NCI-H2196 (cell line): ENCODE measurements at regions not wholly inside any gene's neighbourhood (a gene's known extent, or its start where the extent isn't known, plus 50 kb on each side); places are given as distances from the start of the nearest gene placed in this dataset.

ENCODE experiments used
- DNase-seq: peaks from one replicate; lab custom pipeline; 2025; ENCODE audit not compliant: unreplicated experiment; lab: John Stamatoyannopoulos, UW

DNA sequence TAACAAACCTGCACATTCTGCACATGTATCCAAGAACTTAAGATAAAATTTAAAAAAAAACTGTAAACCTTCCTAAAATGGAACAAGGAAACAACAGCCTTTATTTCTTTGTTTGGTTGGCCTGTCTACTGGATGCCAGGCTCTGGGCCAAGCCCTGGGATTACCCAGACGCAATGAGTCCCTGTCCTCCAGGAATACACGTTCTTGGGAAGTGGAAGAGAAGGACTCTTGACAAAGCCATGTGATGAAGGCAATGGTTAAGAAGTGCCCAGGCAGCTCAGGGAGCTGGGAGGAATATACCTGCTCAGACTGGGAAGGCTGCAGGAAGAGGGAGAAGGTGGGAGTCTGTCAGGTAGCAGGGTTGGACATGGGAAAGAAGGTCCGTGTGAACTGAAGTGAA, 115.4 kb downstream of the AXIN2 start:
- DNase-seq = no peak

DNA sequence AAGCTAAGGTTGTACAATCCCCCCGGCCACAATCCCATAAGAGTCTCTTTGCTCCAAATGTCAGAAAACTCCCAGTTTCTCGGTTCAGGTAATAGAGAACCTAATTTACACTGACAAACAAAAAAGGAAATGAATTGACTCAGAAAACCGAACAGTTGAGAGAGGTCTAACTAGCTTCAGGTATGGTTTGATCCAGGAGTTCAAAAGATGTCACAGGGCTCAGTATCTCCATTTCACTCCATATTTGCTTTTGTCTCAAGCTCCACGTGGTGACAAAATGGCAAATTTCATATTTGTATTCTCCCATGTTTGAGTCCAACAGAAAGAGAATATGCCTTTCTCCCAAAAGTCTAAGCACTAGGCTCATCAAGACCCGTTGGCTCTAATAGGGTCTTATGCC, 117.4 kb downstream of the AXIN2 start:
- DNase-seq = no peak

DNA sequence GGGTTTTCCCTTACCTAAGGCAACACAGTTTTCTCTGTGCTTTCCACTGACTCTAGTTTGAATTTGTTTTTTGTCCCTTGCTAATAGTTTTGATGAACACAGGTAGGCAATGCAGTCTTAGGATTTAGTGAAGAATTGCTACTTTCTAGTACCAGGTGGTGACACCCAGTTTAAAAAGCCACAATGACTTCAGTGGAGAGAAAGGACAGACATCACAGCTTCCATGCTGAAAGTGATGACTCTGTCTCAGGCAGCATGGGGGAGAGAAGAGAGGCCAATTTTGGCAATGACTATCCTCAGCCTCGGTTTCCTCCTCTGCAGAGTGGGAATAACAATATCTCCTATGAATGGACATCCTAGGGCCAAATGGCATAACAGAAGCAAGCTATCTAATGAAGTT, 118.8 kb downstream of the AXIN2 start:
- no peak for DNase-seq

- no peak for DNase-seq
Observed at GRCh38 chr17:65442250-65442649, 119.2 kb downstream of the AXIN2 start.

DNA sequence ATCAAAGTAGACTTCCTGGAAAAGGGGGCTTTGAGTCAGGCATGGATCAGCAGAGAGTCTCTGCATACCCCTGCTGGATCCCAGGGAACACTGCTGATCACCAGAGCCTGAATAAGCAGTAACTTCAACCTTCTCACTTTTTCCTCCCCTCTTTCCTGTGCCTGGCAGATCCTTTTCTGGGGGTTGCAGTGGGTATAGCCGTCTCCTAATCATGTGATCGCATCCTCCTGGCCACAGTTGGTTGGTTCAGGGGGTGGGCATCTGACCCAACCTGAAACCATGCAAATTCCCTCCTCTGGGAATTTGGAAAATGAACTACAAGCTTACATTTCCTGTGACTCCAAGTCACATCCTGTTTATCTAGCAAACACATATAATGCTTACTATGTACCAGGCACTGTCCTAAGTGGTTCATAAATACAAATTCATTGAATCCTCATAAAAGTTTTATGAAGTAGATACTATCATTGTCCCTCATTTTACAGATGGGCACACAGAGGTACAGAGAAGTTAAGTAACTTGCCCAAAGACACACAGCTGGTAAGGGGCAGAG, 120.3 kb downstream of the AXIN2 start:
- DNase-seq = no peak

- no peak for DNase-seq
Observed at GRCh38 chr17:65438708-65439294, 122.6 kb downstream of the AXIN2 start.

- no peak for DNase-seq
Observed at GRCh38 chr17:65438173-65438572, 123.3 kb downstream of the AXIN2 start.

GRCh38 chr17:65436871-65437270, 124.6 kb downstream of the AXIN2 start:
- no peak for DNase-seq

DNA sequence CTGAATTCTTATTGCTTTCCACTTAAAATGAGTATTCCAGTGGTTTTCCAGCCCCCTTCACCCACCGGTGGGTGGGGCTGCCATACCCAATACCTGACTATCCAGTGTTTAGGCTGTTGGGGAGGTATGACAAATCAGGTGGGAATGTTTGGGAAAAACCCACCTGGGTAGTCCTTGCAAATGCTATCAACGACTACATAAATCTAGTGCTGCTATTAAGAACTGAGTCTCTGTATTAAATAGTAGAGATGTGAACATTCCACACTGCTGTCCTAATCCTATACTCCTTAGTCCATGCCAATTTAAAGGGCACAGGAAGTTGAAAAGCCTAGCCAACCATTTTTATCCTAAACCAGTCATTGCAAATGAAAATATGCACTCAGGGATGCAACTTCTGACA, 126.6 kb downstream of the AXIN2 start:
- no peak for DNase-seq

DNA sequence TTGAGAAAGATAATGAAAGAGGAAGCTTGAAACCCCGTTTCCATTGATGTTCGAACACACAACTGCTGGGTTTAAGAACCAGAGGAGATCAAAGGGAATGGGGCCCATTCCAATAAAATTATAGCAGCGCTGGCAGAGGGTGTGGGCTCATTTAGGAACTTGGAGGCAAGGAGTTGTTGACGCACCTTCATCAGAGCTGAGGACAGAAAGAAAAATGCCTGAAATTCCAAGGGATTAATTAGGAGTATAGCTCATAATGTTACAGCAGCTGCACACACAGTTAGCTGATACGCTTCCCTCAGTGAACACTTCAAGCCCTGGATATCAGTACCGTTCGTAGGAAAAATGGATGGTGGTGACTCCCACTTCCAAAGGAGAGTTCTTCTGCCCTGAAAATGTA, 127.2 kb downstream of the AXIN2 start:
- no peak for DNase-seq

DNA sequence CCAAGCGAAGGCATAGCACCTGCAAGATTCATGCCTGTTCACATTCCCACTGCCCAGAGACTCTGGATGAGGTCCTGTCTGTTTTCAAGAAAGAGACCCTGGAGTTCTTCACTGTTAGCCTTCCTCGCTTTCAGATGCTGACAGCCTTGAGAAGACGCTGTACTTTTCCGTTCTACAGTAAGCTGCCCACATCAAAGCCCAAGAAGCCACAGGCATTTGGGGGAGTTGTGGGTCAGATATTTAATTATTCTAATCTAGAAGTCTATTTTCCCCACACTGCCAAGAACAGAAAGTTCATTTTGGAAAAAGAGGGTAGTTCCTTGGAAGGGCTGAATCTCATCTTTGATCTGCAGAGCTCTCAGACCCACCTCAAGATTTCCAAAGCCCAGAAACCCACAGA, 127.9 kb downstream of the AXIN2 start:
- DNase-seq = no peak

- DNase-seq = no peak
Observed at GRCh38 chr17:65433157-65433556, 128.3 kb downstream of the AXIN2 start.

- no peak for DNase-seq
Observed at GRCh38 chr17:65431116-65431515, 130.3 kb downstream of the AXIN2 start.

- no peak for DNase-seq
Observed at GRCh38 chr17:65430209-65430833, 131.1 kb downstream of the AXIN2 start.

DNA sequence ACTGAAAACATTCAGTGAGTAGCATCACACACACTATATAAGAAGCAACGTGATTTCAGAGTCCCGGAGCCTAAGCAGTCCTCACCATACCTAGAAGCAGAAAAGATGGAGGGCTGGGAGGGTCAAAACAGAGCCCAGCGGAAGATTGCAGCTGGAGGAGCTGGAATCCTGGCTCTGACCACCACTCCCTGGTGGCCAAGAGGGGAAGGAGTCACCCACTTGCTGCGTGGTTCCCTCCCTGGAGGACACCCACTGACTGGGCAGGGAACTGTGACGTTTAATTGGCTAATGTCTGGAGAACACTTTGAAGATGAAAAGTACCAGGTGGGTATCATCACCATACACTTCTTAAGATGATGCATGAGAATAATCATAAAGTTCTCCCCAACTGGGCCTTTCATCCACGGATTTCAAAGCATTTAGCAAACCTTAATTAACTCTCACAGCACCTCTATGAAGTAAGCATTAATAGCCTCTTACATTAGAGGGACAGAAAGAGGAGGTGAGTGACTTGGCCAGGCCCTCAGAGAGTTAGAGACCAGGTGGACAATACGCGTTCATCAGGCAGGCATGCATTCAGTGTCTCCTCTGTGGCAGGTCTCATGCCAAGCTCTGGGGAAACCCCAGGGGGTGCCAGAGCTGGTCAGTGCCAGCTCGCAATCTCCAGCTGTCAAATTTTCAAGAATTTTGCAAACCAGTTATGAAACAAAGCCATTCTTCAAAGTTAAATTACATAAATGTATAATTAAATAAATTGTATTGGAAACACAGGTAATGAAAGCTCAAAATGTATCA, 137.9 kb downstream of the AXIN2 start:
- DNase-seq = no peak

- DNase-seq = no peak
Observed at GRCh38 chr17:65418622-65419021, 142.8 kb downstream of the AXIN2 start.

DNA sequence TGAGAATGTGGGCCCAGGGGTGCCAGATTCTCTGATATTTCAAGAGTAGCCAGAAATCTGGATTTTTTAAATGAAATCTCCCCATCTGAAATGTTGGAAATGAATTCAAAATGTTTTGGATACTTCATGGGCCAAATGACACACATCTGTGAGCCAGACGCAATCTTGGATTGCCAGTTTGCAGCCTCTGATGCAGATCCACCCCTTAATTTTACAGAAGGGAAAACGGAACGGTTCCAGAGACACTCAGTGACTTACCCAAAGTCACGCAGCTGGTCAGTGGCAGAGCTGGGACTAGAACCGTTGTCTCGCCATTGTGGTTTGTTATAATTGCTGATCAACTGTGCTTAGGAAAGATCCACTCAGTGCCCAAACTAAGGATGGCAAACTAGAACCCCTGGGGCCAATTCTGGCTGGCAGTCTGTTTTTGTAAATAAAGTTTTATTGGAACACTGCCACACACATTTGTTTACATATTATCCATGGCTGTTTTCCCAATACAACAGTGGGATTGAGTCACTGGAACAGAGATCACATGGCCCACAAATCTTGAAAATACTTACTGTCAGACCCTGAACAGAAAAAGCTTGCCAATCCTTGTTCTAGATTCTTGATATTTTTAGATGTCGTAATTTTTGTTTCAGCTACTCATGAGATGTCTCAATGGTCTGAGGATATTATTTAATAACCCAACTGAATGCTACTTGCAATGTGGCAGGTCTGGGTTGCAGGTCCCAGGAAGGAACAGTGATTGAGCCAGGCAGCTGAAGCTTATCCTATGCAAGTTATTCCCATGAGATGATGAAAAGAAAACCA, 143.8 kb downstream of the AXIN2 start:
- DNase-seq = no peak

GRCh38 chr17:65415991-65416390, 145.5 kb downstream of the AXIN2 start:
- no peak for DNase-seq

DNA sequence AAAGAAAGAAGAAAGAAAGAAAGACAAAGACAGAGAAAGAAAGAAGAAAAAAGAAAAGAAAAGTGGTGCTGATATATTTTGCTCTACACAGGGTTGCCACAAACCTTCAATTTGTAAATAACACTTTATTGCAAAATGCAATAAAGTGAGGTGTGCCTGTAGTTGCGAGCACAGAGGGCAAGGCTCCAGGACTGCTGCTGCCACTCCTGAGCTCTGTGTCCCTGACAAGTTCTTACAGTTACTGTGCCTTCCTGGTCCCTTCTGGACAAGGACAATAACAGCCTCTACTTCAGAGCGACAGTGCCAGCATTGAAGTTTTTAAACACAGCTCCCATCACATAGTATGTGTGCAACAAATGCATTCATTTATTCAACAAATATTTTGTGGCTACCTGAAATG, 148.1 kb downstream of the AXIN2 start:
- DNase-seq = no peak

DNA sequence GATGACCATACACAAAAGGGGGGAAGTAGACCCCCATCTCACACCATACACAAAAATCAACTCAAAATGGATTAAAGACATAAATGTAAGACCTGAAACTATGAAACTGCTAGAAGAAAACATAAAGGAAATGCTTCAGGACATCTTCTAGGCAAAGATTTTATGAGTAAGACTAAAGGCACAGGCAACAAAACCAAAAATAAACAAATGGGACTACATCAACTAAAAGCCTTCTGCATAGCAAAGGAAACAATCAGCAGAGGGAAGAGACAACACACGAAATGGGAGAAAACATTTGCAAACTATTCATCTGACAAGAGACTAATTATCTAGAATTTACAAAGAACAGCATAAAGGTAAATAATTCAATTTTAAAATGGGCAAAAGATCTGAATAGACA, 152.1 kb downstream of the AXIN2 start:
- no peak for DNase-seq

DNA sequence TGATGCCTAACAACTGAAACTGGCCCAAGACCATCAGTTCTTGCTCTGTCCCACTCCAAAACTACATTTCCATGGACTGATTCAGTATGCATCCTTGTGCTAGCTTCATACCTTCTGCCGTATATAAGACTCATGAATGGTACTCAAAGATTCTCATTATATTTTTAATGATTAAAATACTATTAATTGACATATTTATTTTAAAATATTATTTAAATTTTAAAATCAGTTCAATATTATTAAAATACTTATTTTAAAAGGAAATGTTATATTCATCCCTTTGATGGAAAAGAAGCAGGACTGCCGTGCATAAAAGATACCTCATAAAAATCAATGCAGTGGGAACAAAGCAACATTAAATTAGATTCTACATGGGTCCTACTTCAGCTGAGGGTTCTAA, 153.4 kb downstream of the AXIN2 start:
- no peak for DNase-seq
